Gastrocnemius medialis (tissue), 4 donors: ENCODE measurements at regions not wholly inside any gene's neighbourhood (a gene's known extent, or its start where the extent isn't known, plus 50 kb on each side); places are given as distances from the start of the nearest gene placed in this dataset.

Experiments
- CTCF ChIP-seq, 5 experiments: fragments of 450-650 bp in 3 of 5; fragments of 200-600 bp in 2 of 5; sonication (generic) in 2 of 5; IDR thresholded peaks in 4 of 5; conservative IDR thresholded peaks in 1 of 5; 1 replicate in 4 of 5; 2 replicates in 1 of 5; pipeline ENCODE4 v1.5.1; 2016 to 2019; ENCODE audit warnings: antibody characterized with exemption in 5 of 5, mild to moderate bottlenecking in 3 of 5, moderate library complexity in 3 of 5
- POLR2A ChIP-seq, 2 donors: fragments of 450-650 bp; IDR thresholded peaks; one replicate each; pipeline ENCODE4 v1.6.1; 2017; ENCODE audit warnings: antibody characterized with exemption in 2 of 2, mild to moderate bottlenecking in 2 of 2, moderate library complexity in 2 of 2

DNA sequence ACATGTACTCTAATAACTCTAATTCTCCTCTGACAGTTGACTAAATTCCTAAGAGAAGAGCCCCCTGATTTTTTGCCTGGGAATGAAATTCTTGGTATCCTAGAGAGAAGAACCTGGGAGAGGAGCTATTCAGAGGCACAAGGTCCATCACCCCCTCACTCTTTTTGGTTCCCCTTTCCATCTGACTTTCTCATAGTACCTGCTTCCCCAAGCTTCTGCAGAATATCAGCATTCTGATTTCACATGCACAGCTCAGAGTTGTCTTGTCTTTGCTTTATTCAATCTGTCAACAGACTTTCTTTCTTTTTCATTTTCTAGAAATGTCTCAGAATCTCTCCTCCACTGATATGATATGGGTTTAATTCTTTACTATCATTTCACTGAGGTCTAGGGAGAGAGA, 141.5 kb upstream of the FBXL17 start:
- TF ChIP-seq CTCF (IDR thresholded peaks at IDR 0.05 in 4 of 5, conservative IDR thresholded peaks at IDR 0.05 in 1 of 5): no peak
- TF ChIP-seq POLR2A (IDR thresholded peaks at IDR 0.05): no peak
